Keratinocyte (primary cell): ENCODE measurements at regions not wholly inside any gene's neighbourhood (a gene's known extent, or its start where the extent isn't known, plus 50 kb on each side); places are given as distances from the start of the nearest gene placed in this dataset.

ENCODE experiments used
- DNase-seq: peaks from one replicate; pipeline ENCODE4 v3.0.0-alpha.2; 2011; ENCODE audit warnings: low read depth, missing footprints, low spot score
- FAIRE-seq: peaks from 2 replicates; lab custom pipeline; 2011; peaks lifted over from hg19 to GRCh38; lab: Jason Lieb, UNC
- H2AFZ ChIP-seq: 2 replicates; pipeline ENCODE4 v1.6.0; 2012; ENCODE audit warnings: low read length, control low read depth, inconsistent platforms; ENCODE audit not compliant: control insufficient read depth
- H3K27ac ChIP-seq: 2 replicates; pipeline ENCODE4 v1.5.1; 2011; ENCODE audit warnings: low read length; ENCODE audit not compliant: control insufficient read depth, insufficient read depth
- H3K27me3 ChIP-seq: 3 replicates; pipeline ENCODE4 v1.6.0; 2011; ENCODE audit warnings: low read length; ENCODE audit not compliant: control insufficient read depth, insufficient read depth; ENCODE audit errors: extremely low read depth
- H3K36me3 ChIP-seq, 2 experiments: 2 replicates in 1 of 2; 3 replicates in 1 of 2; pipeline ENCODE4 v1.5.1; 2011; ENCODE audit warnings: low read length in 2 of 2, mild to moderate bottlenecking in 1 of 2; ENCODE audit not compliant: control insufficient read depth in 2 of 2, insufficient read depth in 2 of 2; ENCODE audit errors: extremely low read depth in 1 of 2
- H3K4me1 ChIP-seq: 3 replicates; pipeline ENCODE4 v1.5.1; 2011; ENCODE audit warnings: low read length; ENCODE audit not compliant: control insufficient read depth, insufficient read depth; ENCODE audit errors: extremely low read depth
- H3K4me2 ChIP-seq: 3 replicates; pipeline ENCODE4 v1.6.0; 2011; ENCODE audit warnings: low read depth, low read length; ENCODE audit not compliant: control insufficient read depth, insufficient read depth; ENCODE audit errors: extremely low read depth
- H3K4me3 ChIP-seq, 3 experiments: fragments of 200-600 bp in 1 of 3; sonication (generic) in 1 of 3; 2 replicates in 2 of 3; 3 replicates in 1 of 3; pipeline ENCODE4 v1.5.1; 2011 to 2016; ENCODE audit warnings: low read length in 3 of 3, mild to moderate bottlenecking in 3 of 3, control low read depth in 2 of 3, inconsistent platforms in 1 of 3, low read depth in 1 of 3, mixed read lengths in 1 of 3, mixed run types in 1 of 3, moderate library complexity in 1 of 3; ENCODE audit not compliant: control insufficient read depth in 2 of 3, insufficient read depth in 2 of 3; ENCODE audit errors: extremely low read depth in 1 of 3
- H3K79me2 ChIP-seq: 2 replicates; pipeline ENCODE4 v1.6.0; 2012; ENCODE audit warnings: low read length; ENCODE audit not compliant: control insufficient read depth, insufficient read depth
- H3K9ac ChIP-seq: 3 replicates; pipeline ENCODE4 v1.6.0; 2011; ENCODE audit warnings: low read length; ENCODE audit not compliant: control insufficient read depth, insufficient read depth; ENCODE audit errors: extremely low read depth
- H3K9me1 ChIP-seq: 3 replicates; pipeline ENCODE4 v1.6.0; 2011; ENCODE audit warnings: low read length; ENCODE audit not compliant: control insufficient read depth, insufficient read depth; ENCODE audit errors: extremely low read depth
- H3K9me3 ChIP-seq: 2 replicates; pipeline ENCODE4 v1.5.1; 2012; ENCODE audit warnings: low read depth, low read length; ENCODE audit not compliant: control insufficient read depth
- H4K20me1 ChIP-seq: 3 replicates; pipeline ENCODE4 v1.6.0; 2011; ENCODE audit warnings: low read length; ENCODE audit not compliant: control insufficient read depth, insufficient read depth; ENCODE audit errors: extremely low read depth
- CTCF ChIP-seq, 3 experiments: IDR thresholded peaks in 1 of 3; conservative IDR thresholded peaks in 1 of 3; optimal IDR thresholded peaks in 1 of 3; 2 replicates in 2 of 3; 3 replicates in 1 of 3; pipeline versions ENCODE3 to v1.5.1; 2011; ENCODE audit warnings: low read length in 3 of 3, mild to moderate bottlenecking in 3 of 3, moderate library complexity in 2 of 3, control low read depth in 1 of 3, inconsistent platforms in 1 of 3; ENCODE audit not compliant: insufficient read depth in 2 of 3; ENCODE audit errors: extremely low read depth in 1 of 3
- EZH2 ChIP-seq: IDR thresholded peaks from one replicate; pipeline ENCODE4 v1.6.1; 2012; ENCODE audit warnings: inconsistent platforms, mild to moderate bottlenecking, low read length, moderate library complexity
- dilution Hi-C: fragments of 300-500 bp; cut with MboI; formaldehyde crosslinking; loops from one replicate; pipeline ENCODE4 v1.7.0; 2020; ENCODE audit warnings: low sequenced_read_pairs; ENCODE audit not compliant: extremely low pct_ligation_motif_present

- DNase-seq (no peak), FAIRE-seq (no peak)
- no peak overlapping the region for H2AFZ ChIP-seq
- no peak overlapping the region for H3K4me3 ChIP-seq
- H3K9me3 ChIP-seq: no peaks in the 10 kb centered on the region
- H3K4me2 ChIP-seq: no peak overlapping the region
- H3K4me1 ChIP-seq: peaks cover 10% of the 10 kb centered on the region
- no peak overlapping the region for H3K27ac ChIP-seq
- no peaks in the 10 kb centered on the region for H3K9me1 ChIP-seq
- H3K27me3 ChIP-seq: no peaks in the 10 kb centered on the region
- H4K20me1 ChIP-seq: no peaks in the 10 kb centered on the region
- no peaks in the 10 kb centered on the region for H3K79me2 ChIP-seq
- dilution Hi-C loops: no loop called here
- peak in 1 of 3 experiments; percentile 25 for TF ChIP-seq CTCF (optimal IDR thresholded peaks at IDR 0.05 in 1 of 3, IDR thresholded peaks at IDR 0.05 in 1 of 3, conservative IDR thresholded peaks at IDR 0.05 in 1 of 3; ENCODE audit: extremely low read depth in 1 of 3, insufficient read depth in 2 of 3, low read length in 3 of 3)
- no peak for TF ChIP-seq EZH2
- H3K9ac ChIP-seq: no peak overlapping the region
- H3K36me3 ChIP-seq: no peaks in the 10 kb centered on the region
Observed at GRCh38 chr5:89929173-89929572, 480.4 kb downstream of the CETN3 start.

DNA sequence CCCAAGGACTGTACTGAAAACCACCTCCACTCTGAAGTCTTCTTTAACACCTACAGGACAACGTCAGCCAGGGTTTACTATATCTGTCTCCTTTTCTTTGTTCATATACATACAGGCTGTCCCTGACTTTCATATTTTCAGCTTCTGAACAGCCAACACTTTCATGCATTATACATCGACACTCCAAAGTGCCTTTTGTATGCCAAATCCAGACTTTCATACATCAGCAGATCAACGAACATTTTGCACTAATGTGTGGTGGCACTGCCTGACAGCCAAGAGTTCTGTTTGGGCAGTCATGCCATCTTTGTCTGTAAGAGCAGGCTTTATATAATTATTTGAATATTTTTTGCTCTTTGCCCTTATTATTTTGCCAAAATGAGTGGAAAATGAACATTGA is 487.4 kb downstream of the CETN3 start:
- H3K36me3 ChIP-seq: no peaks in the 10 kb centered on the region
- no peak overlapping the region for H2AFZ ChIP-seq
- DNase-seq (no peak), FAIRE-seq (no peak)
- TF ChIP-seq EZH2 (no peak), CTCF (optimal IDR thresholded peaks at IDR 0.05 in 1 of 3, IDR thresholded peaks at IDR 0.05 in 1 of 3, conservative IDR thresholded peaks at IDR 0.05 in 1 of 3; ENCODE audit: extremely low read depth in 1 of 3, insufficient read depth in 2 of 3, low read length in 3 of 3) (no peak)
- no peak overlapping the region for H3K27ac ChIP-seq
- no peaks in the 10 kb centered on the region for H3K9me1 ChIP-seq
- H3K4me3 ChIP-seq: no peak overlapping the region
- dilution Hi-C loops: no loop called here
- H3K9ac ChIP-seq: no peak overlapping the region
- no peak overlapping the region for H3K4me2 ChIP-seq
- no peaks in the 10 kb centered on the region for H3K4me1 ChIP-seq
- H3K27me3 ChIP-seq: no peaks in the 10 kb centered on the region
- H3K79me2 ChIP-seq: no peaks in the 10 kb centered on the region
- H4K20me1 ChIP-seq: no peaks in the 10 kb centered on the region
- no peaks in the 10 kb centered on the region for H3K9me3 ChIP-seq
